Prostate gland (tissue), 2 donors: ENCODE measurements at regions not wholly inside any gene's neighbourhood (a gene's known extent, or its start where the extent isn't known, plus 50 kb on each side); places are given as distances from the start of the nearest gene placed in this dataset.

ENCODE experiments used
- POLR2A ChIP-seq: fragments of 450-650 bp; IDR thresholded peaks from one replicate; pipeline ENCODE4 v1.6.1; 2016; ENCODE audit warnings: antibody characterized with exemption, mild to moderate bottlenecking
- POLR2AphosphoS5 ChIP-seq: sonication (generic); formaldehyde crosslinking; IDR thresholded peaks from one replicate; pipeline ENCODE4 v1.6.1; 2017; ENCODE audit warnings: antibody characterized with exemption
- TF ChIP-seq, protein P1 (sequence below), 4 experiments: fragments of 200-600 bp in 2 of 4; fragments of 450-650 bp in 2 of 4; sonication (generic) in 2 of 4; IDR thresholded peaks; 1 replicate in 3 of 4; 2 replicates in 1 of 4; pipeline ENCODE4 v1.5.1; 2016 to 2019; ENCODE audit warnings: antibody characterized with exemption in 4 of 4, mild to moderate bottlenecking in 2 of 4, moderate library complexity in 2 of 4

- TF ChIP-seq, protein P1, sequence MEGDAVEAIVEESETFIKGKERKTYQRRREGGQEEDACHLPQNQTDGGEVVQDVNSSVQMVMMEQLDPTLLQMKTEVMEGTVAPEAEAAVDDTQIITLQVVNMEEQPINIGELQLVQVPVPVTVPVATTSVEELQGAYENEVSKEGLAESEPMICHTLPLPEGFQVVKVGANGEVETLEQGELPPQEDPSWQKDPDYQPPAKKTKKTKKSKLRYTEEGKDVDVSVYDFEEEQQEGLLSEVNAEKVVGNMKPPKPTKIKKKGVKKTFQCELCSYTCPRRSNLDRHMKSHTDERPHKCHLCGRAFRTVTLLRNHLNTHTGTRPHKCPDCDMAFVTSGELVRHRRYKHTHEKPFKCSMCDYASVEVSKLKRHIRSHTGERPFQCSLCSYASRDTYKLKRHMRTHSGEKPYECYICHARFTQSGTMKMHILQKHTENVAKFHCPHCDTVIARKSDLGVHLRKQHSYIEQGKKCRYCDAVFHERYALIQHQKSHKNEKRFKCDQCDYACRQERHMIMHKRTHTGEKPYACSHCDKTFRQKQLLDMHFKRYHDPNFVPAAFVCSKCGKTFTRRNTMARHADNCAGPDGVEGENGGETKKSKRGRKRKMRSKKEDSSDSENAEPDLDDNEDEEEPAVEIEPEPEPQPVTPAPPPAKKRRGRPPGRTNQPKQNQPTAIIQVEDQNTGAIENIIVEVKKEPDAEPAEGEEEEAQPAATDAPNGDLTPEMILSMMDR (IDR thresholded peaks at IDR 0.05), result no peak
- no peak for TF ChIP-seq POLR2AphosphoS5
- TF ChIP-seq POLR2A, result no peak
These were observed 205.8 kb downstream of the ARL6IP6 start for GRCh38 chr2:152924219-152924618.
